Subcutaneous abdominal adipose tissue (tissue), 5 donors: ENCODE measurements at regions not wholly inside any gene's neighbourhood (a gene's known extent, or its start where the extent isn't known, plus 50 kb on each side); places are given as distances from the start of the nearest gene placed in this dataset.
A peak's percentile ranks its signal among the peaks of the same experiment; 100 is the strongest.

Experiments used
- H3K27ac ChIP-seq: one replicate; pipeline ENCODE4 v1.7.0; 2013; ENCODE audit warnings: low read depth, mild to moderate bottlenecking, inconsistent platforms, low read length, moderate library complexity
- H3K27me3 ChIP-seq, 5 donors: one replicate each; pipeline ENCODE4 v1.7.0; 2013; ENCODE audit warnings: low read length in 5 of 5, inconsistent platforms in 1 of 5; ENCODE audit not compliant: control insufficient read depth in 5 of 5, insufficient read depth in 4 of 5
- H3K36me3 ChIP-seq, 5 donors: one replicate each; pipeline ENCODE4 v1.7.0; 2013; ENCODE audit warnings: low read length in 5 of 5; ENCODE audit not compliant: control insufficient read depth in 5 of 5, insufficient read depth in 5 of 5
- H3K4me1 ChIP-seq, 5 donors: one replicate each; pipeline ENCODE4 v1.7.0; 2013; ENCODE audit warnings: low read length in 5 of 5, mild to moderate bottlenecking in 3 of 5, moderate library complexity in 1 of 5; ENCODE audit not compliant: control insufficient read depth in 5 of 5, insufficient read depth in 5 of 5
- H3K4me3 ChIP-seq, 5 donors: one replicate each; pipeline ENCODE4 v1.7.0; 2013; ENCODE audit warnings: low read length in 5 of 5, low read depth in 1 of 5
- H3K9ac ChIP-seq, 5 donors: one replicate each; pipeline ENCODE4 v1.7.0; 2013; ENCODE audit warnings: low read length in 5 of 5, mild to moderate bottlenecking in 4 of 5, moderate library complexity in 3 of 5
- H3K9me3 ChIP-seq, 5 donors: one replicate each; pipeline ENCODE4 v1.7.0; 2013; ENCODE audit warnings: low read length in 5 of 5; ENCODE audit not compliant: control insufficient read depth in 5 of 5
- donor health status: healthy.
- donor health status: healthy.
- donor health status: healthy.
- donor health status: healthy.
- donor health status: healthy.

- H3K36me3 ChIP-seq: peaks cover 0 to 3% (median 0%) of the 10 kb centered on the region in 5 donors
- H3K27me3 ChIP-seq: no peaks in the 10 kb centered on the region
- H3K27ac ChIP-seq: no peak overlapping the region
- no peak overlapping the region for H3K4me3 ChIP-seq
- H3K9me3 ChIP-seq: no peaks in the 10 kb centered on the region
- H3K4me1 ChIP-seq: peaks cover 3 to 69% (median 50%) of the 10 kb centered on the region in 5 donors
- H3K9ac ChIP-seq: no peak overlapping the region
These were observed 50.3 kb downstream of the UTRN start for GRCh38 chr6:144335311-144335861.

GRCh38 chr6:144335914-144336313, 50.8 kb downstream of the UTRN start:
- Histone ChIP-seq H3K9ac (no peak overlapping the region), H3K9me3 (no peaks in the 10 kb centered on the region), H3K4me3 (no peak overlapping the region), H3K27ac (no peak overlapping the region), H3K4me1 (peaks cover 3 to 69% (median 50%) of the 10 kb centered on the region in 5 donors), H3K36me3 (peaks cover 0 to 3% (median 0%) of the 10 kb centered on the region in 5 donors), H3K27me3 (no peaks in the 10 kb centered on the region)

DNA sequence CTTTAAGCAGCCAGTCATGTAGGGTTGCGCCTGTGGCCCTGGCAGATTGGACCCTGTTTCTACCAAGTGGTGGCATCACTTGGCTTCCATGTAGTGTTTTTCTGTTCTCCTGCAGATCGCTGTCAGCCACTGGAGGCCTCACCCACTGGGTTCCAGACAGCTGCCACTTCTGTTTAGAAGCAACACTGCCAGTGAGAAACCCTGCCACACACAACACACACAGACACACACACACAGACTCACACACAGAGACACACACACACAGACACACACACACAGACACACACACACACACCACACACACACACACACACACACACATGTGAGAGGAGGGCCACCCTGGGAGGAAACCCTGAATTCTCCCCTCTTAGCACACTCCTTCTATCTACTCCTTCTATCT, 51.8 kb downstream of the UTRN start:
- H3K27ac ChIP-seq: no peak overlapping the region
- H3K36me3 ChIP-seq: peaks cover 0 to 2% (median 0%) of the 10 kb centered on the region in 5 donors
- H3K27me3 ChIP-seq: no peaks in the 10 kb centered on the region
- H3K4me3 ChIP-seq: no peak overlapping the region
- H3K4me1 ChIP-seq: peaks cover 3 to 69% (median 52%) of the 10 kb centered on the region in 5 donors
- no peaks in the 10 kb centered on the region for H3K9me3 ChIP-seq
- H3K9ac ChIP-seq: peak overlapping the region in 1 of 5 donors; percentile 6

- Histone ChIP-seq H3K4me1 (peaks cover 3 to 83% (median 57%) of the 10 kb centered on the region in 5 donors), H3K27me3 (no peaks in the 10 kb centered on the region), H3K4me3 (no peak overlapping the region), H3K9ac (no peak overlapping the region), H3K9me3 (no peaks in the 10 kb centered on the region), H3K27ac (no peak overlapping the region), H3K36me3 (no peaks in the 10 kb centered on the region)
These were observed 53.3 kb downstream of the UTRN start for GRCh38 chr6:144338474-144338873.

DNA sequence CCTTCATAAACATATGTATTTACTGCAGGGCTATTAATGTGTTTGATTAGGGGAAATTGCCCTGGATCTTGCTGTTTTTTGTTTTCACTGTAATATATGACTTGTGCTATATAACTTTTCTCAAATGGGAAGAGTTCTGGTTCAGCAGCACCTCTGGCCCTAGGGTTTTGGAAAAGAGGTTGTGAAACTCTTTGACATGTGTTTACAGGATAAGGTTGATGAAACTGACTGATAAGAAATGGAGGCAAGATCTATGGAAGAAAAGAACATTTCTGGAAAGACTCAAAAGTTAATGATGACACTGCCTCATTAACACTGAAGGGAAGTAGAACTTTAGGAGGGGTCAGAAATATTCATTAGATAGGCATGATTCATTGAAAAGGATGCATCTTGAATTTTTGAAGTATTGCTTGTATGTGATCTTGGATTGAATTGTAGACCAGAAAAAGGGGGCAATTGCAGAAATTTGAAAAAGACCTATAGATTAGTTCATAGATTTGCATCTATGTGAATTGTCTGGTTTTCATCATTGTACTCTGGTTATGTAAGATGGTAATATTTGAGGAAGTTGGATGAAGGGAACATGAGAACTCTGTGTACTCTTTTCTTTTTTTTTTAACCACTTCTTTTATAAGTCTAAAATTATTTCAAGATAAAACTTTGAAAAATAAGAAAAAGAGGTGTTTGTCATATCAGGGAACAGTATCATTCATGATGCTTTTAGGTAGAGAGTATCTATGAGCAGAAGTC, 54.0 kb downstream of the UTRN start:
- H3K4me1 ChIP-seq: peaks cover 3 to 85% (median 59%) of the 10 kb centered on the region in 5 donors

GRCh38 chr6:144339859-144340452, 54.8 kb downstream of the UTRN start:
- Histone ChIP-seq H3K27ac (peak overlapping the region; percentile 80), H3K4me1 (peaks cover 2 to 85% (median 61%) of the 10 kb centered on the region in 5 donors), H3K4me3 (no peak overlapping the region), H3K36me3 (peaks cover 0 to 2% (median 0%) of the 10 kb centered on the region in 5 donors), H3K9me3 (no peaks in the 10 kb centered on the region), H3K27me3 (no peaks in the 10 kb centered on the region), H3K9ac (no peak overlapping the region)

More for the DNA sequence above, 54.0 kb downstream of the UTRN start:
- no peak overlapping the region for H3K4me3 ChIP-seq
- H3K36me3 ChIP-seq: no peaks in the 10 kb centered on the region
- H3K9me3 ChIP-seq: no peaks in the 10 kb centered on the region
- H3K27ac ChIP-seq: no peak overlapping the region
- H3K9ac ChIP-seq: no peak overlapping the region
- no peaks in the 10 kb centered on the region for H3K27me3 ChIP-seq

GRCh38 chr6:144340541-144341371, 55.6 kb downstream of the UTRN start:
- H3K36me3 ChIP-seq: peaks cover 0 to 4% (median 0%) of the 10 kb centered on the region in 5 donors
- H3K9ac ChIP-seq: peak overlapping the region in 1 of 5 donors; percentile 11
- H3K4me1 ChIP-seq: peaks cover 2 to 85% (median 54%) of the 10 kb centered on the region in 5 donors
- H3K27me3 ChIP-seq: no peaks in the 10 kb centered on the region
- no peak overlapping the region for H3K4me3 ChIP-seq
- H3K27ac ChIP-seq: peak overlapping the region; percentile 80
- no peaks in the 10 kb centered on the region for H3K9me3 ChIP-seq

DNA sequence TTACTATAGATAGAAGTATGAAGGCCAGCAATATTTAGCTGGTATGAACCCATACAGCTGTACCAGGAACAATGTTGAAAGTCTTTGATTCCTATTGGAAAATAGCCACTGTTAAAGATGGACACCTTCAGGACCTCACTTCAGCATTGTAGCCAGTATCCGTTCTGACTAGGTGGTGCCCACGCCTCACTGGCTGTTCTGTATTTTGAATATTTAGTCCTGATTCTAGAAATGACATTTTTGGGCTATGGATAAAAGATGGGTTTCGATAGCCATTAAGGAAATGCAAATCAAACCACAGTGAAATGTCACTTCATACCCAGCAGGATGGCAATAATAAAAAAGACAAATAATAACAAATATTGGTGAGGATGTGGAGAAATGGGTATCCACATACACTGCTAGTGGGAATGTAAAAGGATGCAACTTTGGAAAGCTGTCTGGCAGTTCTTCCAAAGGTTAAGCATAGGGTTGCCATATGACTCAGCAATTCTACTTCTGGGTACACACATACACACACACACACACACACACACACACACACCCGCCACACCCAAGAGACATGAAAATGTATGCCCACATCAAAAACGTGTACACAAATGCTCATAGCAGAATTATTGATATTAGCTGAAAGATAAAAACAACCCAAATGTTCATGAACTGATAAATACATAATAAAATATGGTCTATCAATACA, 56.8 kb downstream of the UTRN start:
- Histone ChIP-seq H3K4me1 (peaks cover 4 to 81% (median 52%) of the 10 kb centered on the region in 5 donors), H3K9me3 (no peaks in the 10 kb centered on the region), H3K4me3 (no peak overlapping the region), H3K27me3 (no peaks in the 10 kb centered on the region), H3K36me3 (peaks cover 0 to 4% (median 0%) of the 10 kb centered on the region in 5 donors), H3K9ac (no peak overlapping the region), H3K27ac (peak overlapping the region; percentile 80)

- Histone ChIP-seq H3K9me3 (no peaks in the 10 kb centered on the region), H3K9ac (peak overlapping the region in 1 of 5 donors; percentile 46), H3K27ac (peak overlapping the region; percentile 78), H3K27me3 (no peaks in the 10 kb centered on the region), H3K36me3 (peaks cover 0 to 4% (median 0%) of the 10 kb centered on the region in 5 donors), H3K4me1 (peaks cover 5 to 85% (median 54%) of the 10 kb centered on the region in 5 donors), H3K4me3 (peak overlapping the region in 3 of 5 donors; percentile 46 to 61 (median 54))
These were observed 58.7 kb downstream of the UTRN start for GRCh38 chr6:144343701-144344428.
